ENCODE measurements at regions not wholly inside any gene's neighbourhood (a gene's known extent, or its start where the extent isn't known, plus 50 kb on each side); places are given as distances from the start of the nearest gene placed in this dataset.

DNA sequence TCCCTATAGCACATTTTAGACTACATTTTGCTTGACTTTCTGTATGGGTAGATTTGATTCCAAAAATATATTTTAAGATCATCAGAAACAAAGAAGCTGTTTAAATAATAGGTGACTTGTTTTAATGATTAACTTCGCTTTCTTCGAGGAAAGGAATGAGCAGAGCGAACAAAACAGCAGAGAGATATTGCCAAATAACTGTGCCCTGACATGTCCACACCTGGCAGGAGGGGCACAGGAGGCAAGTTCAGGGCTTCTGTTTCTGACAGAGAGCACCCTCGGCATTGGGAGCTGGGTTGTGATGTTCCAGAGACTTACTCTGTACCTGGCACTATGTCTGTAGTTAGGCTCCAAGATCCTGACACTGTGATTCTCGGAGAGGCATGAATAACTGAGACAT, 155.7 kb upstream of the SASH1 start:
- H3K9me3 ChIP-seq (ENCODE audit: control insufficient read depth, insufficient read depth, low read length) = no peaks in the 10 kb centered on the region
- H4K5ac ChIP-seq (ENCODE audit: low read depth, low read length) = no peak overlapping the region
- no peak overlapping the region for H4K8ac ChIP-seq (ENCODE audit: low read depth in 2 of 2, low read length in 2 of 2)
- no peak for TF ChIP-seq ELK1 (IDR thresholded peaks at IDR 0.05; ENCODE audit: borderline replicate concordance, low read depth, low read length)
- no peak for TF ChIP-seq BHLHE40 (IDR thresholded peaks at IDR 0.05; ENCODE audit: low read depth, low read length)
- TF ChIP-seq MAZ (IDR thresholded peaks at IDR 0.05; ENCODE audit: borderline replicate concordance, low read depth, low read length) = no peak
- TF ChIP-seq RAD21 (IDR thresholded peaks at IDR 0.05; ENCODE audit: low read length) = no peak
- no peak for TF ChIP-seq CHD1 (IDR thresholded peaks at IDR 0.05; ENCODE audit: low read depth, low read length)
- no peak for TF ChIP-seq RFX5 (IDR thresholded peaks at IDR 0.05; ENCODE audit: low read depth, low read length)
- no peak for TF ChIP-seq SMC3 (IDR thresholded peaks at IDR 0.05; ENCODE audit: low read depth, low read length)
- no peak overlapping the region for H3K4me3 ChIP-seq (ENCODE audit: insufficient read depth, low read depth, low read length)
- no peak overlapping the region for H4K91ac ChIP-seq (ENCODE audit: insufficient read depth, low read depth, low read length)
- H4K20me1 ChIP-seq (ENCODE audit: insufficient read depth, low read length) = no peaks in the 10 kb centered on the region
- H3K23ac ChIP-seq (ENCODE audit: low read depth, low read length) = no peak overlapping the region
- H3K56ac ChIP-seq (ENCODE audit: extremely low read depth, insufficient read depth, low read length) = no peak overlapping the region
- no peak overlapping the region for H3K9ac ChIP-seq (ENCODE audit: low read depth, low read length)
- H2AK5ac ChIP-seq (ENCODE audit: low read depth, low read length) = no peak overlapping the region
- no peak overlapping the region for H3K14ac ChIP-seq (replicated peaks; ENCODE audit: low read depth, low read length)
- BruUV-seq (replicated peaks) = no TSS peak
- dilution Hi-C loops (cut with HindIII; ENCODE audit: low sequenced_read_pairs, unreplicated experiment) = no loop called here
- H3K9me1 ChIP-seq (ENCODE audit: insufficient read depth, low read length) = no peaks in the 10 kb centered on the region
- H3K27me3 ChIP-seq (ENCODE audit: control insufficient read depth, insufficient read depth, low read length) = no peaks in the 10 kb centered on the region
- H3K36me3 ChIP-seq (ENCODE audit: control insufficient read depth, insufficient read depth, low read length) = no peaks in the 10 kb centered on the region
- no peak overlapping the region for H2BK5ac ChIP-seq (ENCODE audit: low read depth, low read length, poor library complexity, severe bottlenecking)
- ATAC-seq (ENCODE audit: low read depth) (no peak), DNase-seq (no peak)
- intact Hi-C loops (cut with micrococcal nuclease) = no loop called here
- no peak overlapping the region for H2AK9ac ChIP-seq (replicated peaks; ENCODE audit: low read depth, low read length, poor library complexity)
- H3K27ac ChIP-seq (ENCODE audit: insufficient read depth, low read length) = no peak overlapping the region
- no peak overlapping the region for H2BK20ac ChIP-seq (ENCODE audit: low read depth, low read length)
- in situ Hi-C loops (cut with MboI; ENCODE audit: low sequenced_read_pairs) = loop anchor here (5.0 kb wide), 1 partner anchor 60 kb away; no protein-coding TSS in a partner anchor
- no peak overlapping the region for H2BK15ac ChIP-seq (ENCODE audit: low read depth, low read length)
- ChIA-PET CTCF (interaction anchor here (1.1 kb wide), 2 partner anchors 16 to 51 kb away, joined by 3 to 7 read pairs; no protein-coding TSS in a partner anchor), POLR2A (ENCODE audit: unreplicated experiment) (no interaction called here)
- WGBS, 2 experiments (ENCODE audit: extremely low coverage in 2 of 2, insufficient read length in 1 of 2) = 100% methylated on average over 1 of the region's 5 CpGs; no CpG with 5 or more reads in 1 of the 2 experiments
- peaks cover 3% of the 10 kb centered on the region for H3K4me1 ChIP-seq (ENCODE audit: control insufficient read depth, insufficient read depth, low read length)
- no peak overlapping the region for H3K4ac ChIP-seq (ENCODE audit: low read depth, low read length)
- H3K4me2 ChIP-seq (ENCODE audit: low read depth, low read length) = no peak overlapping the region
- no peak overlapping the region for H2AFZ ChIP-seq (replicated peaks; ENCODE audit: low read length, poor library complexity)
- H3K18ac ChIP-seq (ENCODE audit: low read depth, low read length) = no peak overlapping the region
- H2BK120ac ChIP-seq (ENCODE audit: low read depth, low read length) = no peak overlapping the region
- no peaks in the 10 kb centered on the region for H3K79me1 ChIP-seq (ENCODE audit: low read depth in 1 of 2, low read length in 2 of 2)

Measured in IMR-90 (cell line).